Endodermal cell (in vitro differentiated cells): ENCODE measurements at regions not wholly inside any gene's neighbourhood (a gene's known extent, or its start where the extent isn't known, plus 50 kb on each side); places are given as distances from the start of the nearest gene placed in this dataset.
"Not testable (repeated sequence)": the region's sequence is repeated elsewhere in the genome, so short reads cannot be mapped to it uniquely, and the experiment has no call there.

Experiments used
- DNase-seq: peaks from one replicate; pipeline ENCODE4 v3.0.0-alpha.2; 2017
- H3K27ac ChIP-seq: 2 replicates; pipeline ENCODE4 v1.5.1; 2013; ENCODE audit warnings: mild to moderate bottlenecking, low read depth, low read length, moderate library complexity
- H3K27me3 ChIP-seq: 2 replicates; pipeline ENCODE4 v1.6.1; 2013; ENCODE audit warnings: mild to moderate bottlenecking, low read length, moderate library complexity; ENCODE audit not compliant: insufficient read depth, control insufficient read depth, poor library complexity, severe bottlenecking
- H3K36me3 ChIP-seq: 2 replicates; pipeline ENCODE4 v1.7.0; 2013; ENCODE audit warnings: mild to moderate bottlenecking, low read length, moderate library complexity; ENCODE audit not compliant: control insufficient read depth, insufficient read depth
- H3K4me1 ChIP-seq: one replicate; pipeline ENCODE4 v1.7.0; 2013; ENCODE audit warnings: low read length; ENCODE audit not compliant: control insufficient read depth, insufficient read depth
- H3K4me3 ChIP-seq: 2 replicates; pipeline ENCODE4 v1.5.1; 2013; ENCODE audit warnings: mild to moderate bottlenecking, low read length, moderate library complexity
- H3K9ac ChIP-seq: 2 replicates; pipeline ENCODE4 v1.6.1; 2013; ENCODE audit warnings: mild to moderate bottlenecking, low read length, moderate library complexity; ENCODE audit not compliant: poor library complexity, severe bottlenecking; ENCODE audit errors: extremely low read depth
- H3K9me3 ChIP-seq: 2 replicates; pipeline ENCODE4 v1.6.1; 2013; ENCODE audit warnings: mild to moderate bottlenecking, low read length, moderate library complexity; ENCODE audit not compliant: control insufficient read depth
- H3K27ac Mint-ChIP-seq: 2 replicates; pipeline ENCODE4 v1.8.0; 2020; ENCODE audit warnings: mixed read lengths
- H3K27me3 Mint-ChIP-seq: 2 replicates; pipeline ENCODE4 v1.8.0; 2021; ENCODE audit warnings: mild to moderate bottlenecking, mixed read lengths; ENCODE audit not compliant: insufficient read depth
- H3K36me3 Mint-ChIP-seq: 2 replicates; pipeline ENCODE4 v1.8.0; 2020; ENCODE audit warnings: low read depth, mixed read lengths
- H3K4me1 Mint-ChIP-seq: 2 replicates; pipeline ENCODE4 v1.8.0; 2020; ENCODE audit warnings: mixed read lengths
- H3K4me3 Mint-ChIP-seq: 2 replicates; pipeline ENCODE4 v1.8.0; 2020; ENCODE audit warnings: mild to moderate bottlenecking, moderate library complexity, mixed read lengths
- H3K9me3 Mint-ChIP-seq: 2 replicates; pipeline ENCODE4 v1.8.0; 2020; ENCODE audit warnings: mild to moderate bottlenecking, mixed read lengths
- WGBS, 2 experiments: methylation state at CpG; one replicate each; pipeline versions ENCODE4 v1.1.5 to v1.1.7; 2013; ENCODE audit warnings: missing lambda C conversion rate in 2 of 2, mixed read lengths in 1 of 2; ENCODE audit not compliant: insufficient coverage in 1 of 2, insufficient read length in 1 of 2; 5-methylcytosine and 5-hydroxymethylcytosine counted together
- TF ChIP-seq, protein P1 (sequence below): fragments of 200-600 bp; sonication (generic); conservative IDR thresholded peaks from 2 replicates; pipeline ENCODE4 v1.5.0; 2021; ENCODE audit warnings: antibody characterized with exemption, mild to moderate bottlenecking

- Histone ChIP-seq H3K9ac (no peak overlapping the region), H3K36me3 (no peaks in the 10 kb centered on the region), H3K9me3 (peaks cover 20% of the 10 kb centered on the region), H3K27ac (no peak overlapping the region), H3K27me3 (no peaks in the 10 kb centered on the region), H3K4me3 (no peak overlapping the region), H3K4me1 (no peaks in the 10 kb centered on the region)
- no peaks in the 10 kb centered on the region for H3K4me1 Mint-ChIP-seq
- TF ChIP-seq, protein P1, sequence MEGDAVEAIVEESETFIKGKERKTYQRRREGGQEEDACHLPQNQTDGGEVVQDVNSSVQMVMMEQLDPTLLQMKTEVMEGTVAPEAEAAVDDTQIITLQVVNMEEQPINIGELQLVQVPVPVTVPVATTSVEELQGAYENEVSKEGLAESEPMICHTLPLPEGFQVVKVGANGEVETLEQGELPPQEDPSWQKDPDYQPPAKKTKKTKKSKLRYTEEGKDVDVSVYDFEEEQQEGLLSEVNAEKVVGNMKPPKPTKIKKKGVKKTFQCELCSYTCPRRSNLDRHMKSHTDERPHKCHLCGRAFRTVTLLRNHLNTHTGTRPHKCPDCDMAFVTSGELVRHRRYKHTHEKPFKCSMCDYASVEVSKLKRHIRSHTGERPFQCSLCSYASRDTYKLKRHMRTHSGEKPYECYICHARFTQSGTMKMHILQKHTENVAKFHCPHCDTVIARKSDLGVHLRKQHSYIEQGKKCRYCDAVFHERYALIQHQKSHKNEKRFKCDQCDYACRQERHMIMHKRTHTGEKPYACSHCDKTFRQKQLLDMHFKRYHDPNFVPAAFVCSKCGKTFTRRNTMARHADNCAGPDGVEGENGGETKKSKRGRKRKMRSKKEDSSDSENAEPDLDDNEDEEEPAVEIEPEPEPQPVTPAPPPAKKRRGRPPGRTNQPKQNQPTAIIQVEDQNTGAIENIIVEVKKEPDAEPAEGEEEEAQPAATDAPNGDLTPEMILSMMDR = no peak
- 90 to 100% methylated on average over 1 to 3 of the region's 3 CpGs for WGBS, 2 experiments
- H3K27ac Mint-ChIP-seq = no peak overlapping the region
- no peaks in the 10 kb centered on the region for H3K27me3 Mint-ChIP-seq
- H3K36me3 Mint-ChIP-seq = peaks cover 3% of the 10 kb centered on the region
- no peak overlapping the region for H3K4me3 Mint-ChIP-seq
- DNase-seq = no peak
- peaks cover 32% of the 10 kb centered on the region for H3K9me3 Mint-ChIP-seq
Observed at GRCh38 chr12:83710851-83711250, 1024.1 kb downstream of the TMTC2 start.

DNA sequence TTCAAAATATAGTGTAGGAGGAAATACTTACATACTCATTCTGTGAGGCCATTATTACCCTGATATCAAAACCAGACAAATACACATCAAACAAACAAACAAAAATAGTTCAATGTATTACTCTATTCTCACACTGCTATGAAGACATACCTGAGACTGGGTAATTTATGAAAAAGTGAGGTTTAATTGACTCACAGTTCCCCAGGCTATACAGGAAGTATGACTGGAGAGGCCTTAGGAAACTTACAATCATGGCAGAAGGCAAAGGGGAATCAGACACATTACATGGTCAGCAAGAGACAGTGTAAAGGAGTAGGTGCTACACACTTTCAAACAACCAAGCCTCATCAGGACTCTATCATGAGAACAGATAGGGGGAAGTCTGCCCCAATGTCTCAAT, 1023.2 kb downstream of the TMTC2 start:
- H3K9ac ChIP-seq = no peak overlapping the region
- no peaks in the 10 kb centered on the region for H3K27me3 ChIP-seq
- H3K27ac ChIP-seq = no peak overlapping the region
- H3K4me1 ChIP-seq = no peaks in the 10 kb centered on the region
- TF ChIP-seq, protein P1 = no peak
- Mint-ChIP-seq H3K4me1 (no peaks in the 10 kb centered on the region), H3K27ac (no peak overlapping the region), H3K4me3 (no peak overlapping the region), H3K9me3 (peaks cover 32% of the 10 kb centered on the region), H3K27me3 (no peaks in the 10 kb centered on the region), H3K36me3 (peaks cover 3% of the 10 kb centered on the region)
- H3K4me3 ChIP-seq = no peak overlapping the region
- DNase-seq = no peak
- H3K9me3 ChIP-seq = peaks cover 20% of the 10 kb centered on the region
- H3K36me3 ChIP-seq = no peaks in the 10 kb centered on the region

- Histone ChIP-seq H3K27me3 (no peaks in the 10 kb centered on the region), H3K36me3 (no peaks in the 10 kb centered on the region), H3K4me3 (no peak overlapping the region), H3K27ac (no peak overlapping the region), H3K4me1 (no peaks in the 10 kb centered on the region), H3K9me3 (no peaks in the 10 kb centered on the region), H3K9ac (no peak overlapping the region)
- Mint-ChIP-seq H3K27ac (no peak overlapping the region), H3K27me3 (no peaks in the 10 kb centered on the region), H3K36me3 (no peaks in the 10 kb centered on the region), H3K4me1 (no peaks in the 10 kb centered on the region), H3K9me3 (peaks cover 1% of the 10 kb centered on the region), H3K4me3 (no peak overlapping the region)
- TF ChIP-seq, protein P1 = no peak
- DNase-seq = no peak
- 60 to 100% methylated on average over 1 to 2 of the region's 2 CpGs for WGBS, 2 experiments
Observed at GRCh38 chr12:83700838-83701237, 1014.1 kb downstream of the TMTC2 start.

GRCh38 chr12:83696311-83696710, 1009.6 kb downstream of the TMTC2 start:
- not testable (repeated sequence) for H3K27ac Mint-ChIP-seq, H3K4me3 ChIP-seq, H3K9me3 ChIP-seq, H3K27me3 Mint-ChIP-seq, H3K27ac ChIP-seq, H3K36me3 Mint-ChIP-seq, H3K9ac ChIP-seq, H3K4me1 Mint-ChIP-seq, H3K27me3 ChIP-seq, DNase-seq, H3K4me1 ChIP-seq, H3K4me3 Mint-ChIP-seq, H3K36me3 ChIP-seq
- WGBS, 2 experiments = 83% methylated on average over 2 to 13 of the region's 13 CpGs
- H3K9me3 Mint-ChIP-seq = peaks cover 17% of the 10 kb centered on the region
